Nephron (organoid): ENCODE measurements at regions not wholly inside any gene's neighbourhood (a gene's known extent, or its start where the extent isn't known, plus 50 kb on each side); places are given as distances from the start of the nearest gene placed in this dataset.

Experiments used
- H3K27ac Mint-ChIP-seq, 3 experiments: 2 replicates each; pipeline ENCODE4 v1.8.0; 2020; ENCODE audit warnings: mixed read lengths in 3 of 3, mild to moderate bottlenecking in 2 of 3, moderate library complexity in 1 of 3
- H3K27me3 Mint-ChIP-seq: 2 replicates; pipeline ENCODE4 v1.8.0; 2021; ENCODE audit warnings: low read depth, mild to moderate bottlenecking, moderate library complexity, mixed read lengths
- H3K36me3 Mint-ChIP-seq: 2 replicates; pipeline ENCODE4 v1.8.0; 2020; ENCODE audit warnings: low read depth, mixed read lengths
- H3K4me1 Mint-ChIP-seq: 2 replicates; pipeline ENCODE4 v1.8.0; 2020; ENCODE audit warnings: mixed read lengths
- H3K4me3 Mint-ChIP-seq, 3 experiments: 2 replicates each; pipeline ENCODE4 v1.8.0; 2020; ENCODE audit warnings: mild to moderate bottlenecking in 3 of 3, mixed read lengths in 3 of 3, moderate library complexity in 2 of 3
- H3K9me3 Mint-ChIP-seq: 2 replicates; pipeline ENCODE4 v1.8.0; 2020; ENCODE audit warnings: mixed read lengths
- CTCF ChIP-seq, 3 experiments: fragments of 200-600 bp; sonication (generic); IDR thresholded peaks; one replicate each; pipeline ENCODE4 v1.5.0; 2021; ENCODE audit warnings: antibody characterized with exemption in 3 of 3; ENCODE audit not compliant: unreplicated experiment in 3 of 3

- H3K4me1 Mint-ChIP-seq = no peaks in the 10 kb centered on the region
- H3K36me3 Mint-ChIP-seq = no peaks in the 10 kb centered on the region
- no peak for TF ChIP-seq CTCF (IDR thresholded peaks at IDR 0.05; ENCODE audit: unreplicated experiment in 3 of 3)
- H3K27me3 Mint-ChIP-seq = peaks cover 6% of the 10 kb centered on the region
- H3K27ac Mint-ChIP-seq = no peak overlapping the region
- H3K9me3 Mint-ChIP-seq = peaks cover 6% of the 10 kb centered on the region
- H3K4me3 Mint-ChIP-seq = no peak overlapping the region
Measured at GRCh38 chr16:82317411-82318167, 147.6 kb upstream of the MPHOSPH6 start.

DNA sequence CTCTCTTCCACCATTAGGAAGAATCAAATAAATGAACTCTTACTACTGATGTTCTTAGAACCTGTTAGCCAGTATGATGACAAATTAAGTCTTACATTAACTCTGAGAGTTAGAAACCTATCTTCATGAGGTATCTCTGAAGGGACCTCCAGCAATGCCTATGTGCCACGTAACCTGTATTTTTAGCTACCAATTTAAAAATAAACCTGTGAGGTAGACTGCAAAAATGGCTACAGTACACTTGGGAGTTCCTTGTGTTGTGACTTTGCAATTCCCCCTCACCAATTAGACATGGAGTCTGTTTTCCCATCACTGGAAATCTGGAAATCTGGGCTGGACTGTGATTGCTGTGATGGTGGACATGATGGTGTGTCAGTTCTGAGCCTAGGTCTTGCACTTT lies 143.7 kb upstream of the MPHOSPH6 start:
- no peak for TF ChIP-seq CTCF (IDR thresholded peaks at IDR 0.05; ENCODE audit: unreplicated experiment in 3 of 3)
- Mint-ChIP-seq H3K27me3 (peaks cover 14% of the 10 kb centered on the region), H3K4me3 (no peak overlapping the region), H3K27ac (no peak overlapping the region), H3K9me3 (no peaks in the 10 kb centered on the region), H3K36me3 (no peaks in the 10 kb centered on the region), H3K4me1 (no peaks in the 10 kb centered on the region)

- Mint-ChIP-seq H3K4me1 (no peaks in the 10 kb centered on the region), H3K36me3 (no peaks in the 10 kb centered on the region), H3K4me3 (no peak overlapping the region), H3K9me3 (no peaks in the 10 kb centered on the region), H3K27me3 (peaks cover 11% of the 10 kb centered on the region), H3K27ac (no peak overlapping the region)
- TF ChIP-seq CTCF (IDR thresholded peaks at IDR 0.05; ENCODE audit: unreplicated experiment in 3 of 3) = no peak
Measured at GRCh38 chr16:82311528-82311927, 141.5 kb upstream of the MPHOSPH6 start.

GRCh38 chr16:82302042-82302727 lies 132.2 kb upstream of the MPHOSPH6 start:
- TF ChIP-seq CTCF (IDR thresholded peaks at IDR 0.05; ENCODE audit: unreplicated experiment in 3 of 3) = no peak
- Mint-ChIP-seq H3K27me3 (peaks cover 9% of the 10 kb centered on the region), H3K36me3 (no peaks in the 10 kb centered on the region), H3K27ac (no peak overlapping the region), H3K9me3 (peaks cover 5% of the 10 kb centered on the region), H3K4me3 (no peak overlapping the region), H3K4me1 (no peaks in the 10 kb centered on the region)

GRCh38 chr16:82301146-82301755 lies 131.2 kb upstream of the MPHOSPH6 start:
- Mint-ChIP-seq H3K27ac (no peak overlapping the region), H3K27me3 (peaks cover 9% of the 10 kb centered on the region), H3K36me3 (no peaks in the 10 kb centered on the region), H3K9me3 (peaks cover 5% of the 10 kb centered on the region), H3K4me1 (no peaks in the 10 kb centered on the region), H3K4me3 (no peak overlapping the region)
- TF ChIP-seq CTCF (IDR thresholded peaks at IDR 0.05; ENCODE audit: unreplicated experiment in 3 of 3) = no peak
